ENCODE measurements at regions not wholly inside any gene's neighbourhood (a gene's known extent, or its start where the extent isn't known, plus 50 kb on each side); places are given as distances from the start of the nearest gene placed in this dataset.

DNA sequence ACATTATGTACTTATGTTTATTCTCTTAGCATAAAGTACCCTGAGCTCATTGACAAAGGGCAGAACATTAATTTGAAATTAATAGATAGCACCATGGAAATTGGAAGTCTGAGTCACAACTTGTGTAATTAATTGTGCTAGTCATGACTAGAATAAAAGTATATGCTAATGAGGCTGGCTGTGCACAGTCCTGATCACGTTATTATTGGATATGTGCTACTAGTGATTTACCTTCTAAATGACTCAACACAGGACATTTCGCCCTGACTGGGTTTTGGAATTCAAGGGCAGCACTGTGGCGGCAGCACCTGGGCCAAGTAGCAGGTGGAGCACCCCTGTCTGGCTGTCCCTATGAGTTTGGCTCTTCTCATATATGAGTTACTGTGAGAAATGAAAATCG, 341.8 kb downstream of the ICE1 start:
- H3K36me3 ChIP-seq (ENCODE audit: control insufficient read depth in 2 of 2, extremely low read depth in 1 of 2, insufficient read depth in 2 of 2, low read length in 2 of 2): no peaks in the 10 kb centered on the region
- no peaks in the 10 kb centered on the region for H3K9me3 ChIP-seq (ENCODE audit: control insufficient read depth, low read depth, low read length)
- H3K4me1 ChIP-seq (ENCODE audit: control insufficient read depth, extremely low read depth, insufficient read depth, low read length): no peaks in the 10 kb centered on the region
- no peak overlapping the region for H3K4me3 ChIP-seq (ENCODE audit: control insufficient read depth in 2 of 3, extremely low read depth in 1 of 3, insufficient read depth in 2 of 3, low read depth in 1 of 3, low read length in 3 of 3)
- no peak overlapping the region for H3K27ac ChIP-seq (ENCODE audit: control insufficient read depth, insufficient read depth, low read length)
- H3K27me3 ChIP-seq (ENCODE audit: control insufficient read depth, extremely low read depth, insufficient read depth, low read length): no peaks in the 10 kb centered on the region
- DNase-seq (ENCODE audit: low read depth, low spot score) (no peak), FAIRE-seq (no peak)
- TF ChIP-seq EZH2 (IDR thresholded peaks at IDR 0.05; ENCODE audit: low read length): no peak
- TF ChIP-seq, protein P1, sequence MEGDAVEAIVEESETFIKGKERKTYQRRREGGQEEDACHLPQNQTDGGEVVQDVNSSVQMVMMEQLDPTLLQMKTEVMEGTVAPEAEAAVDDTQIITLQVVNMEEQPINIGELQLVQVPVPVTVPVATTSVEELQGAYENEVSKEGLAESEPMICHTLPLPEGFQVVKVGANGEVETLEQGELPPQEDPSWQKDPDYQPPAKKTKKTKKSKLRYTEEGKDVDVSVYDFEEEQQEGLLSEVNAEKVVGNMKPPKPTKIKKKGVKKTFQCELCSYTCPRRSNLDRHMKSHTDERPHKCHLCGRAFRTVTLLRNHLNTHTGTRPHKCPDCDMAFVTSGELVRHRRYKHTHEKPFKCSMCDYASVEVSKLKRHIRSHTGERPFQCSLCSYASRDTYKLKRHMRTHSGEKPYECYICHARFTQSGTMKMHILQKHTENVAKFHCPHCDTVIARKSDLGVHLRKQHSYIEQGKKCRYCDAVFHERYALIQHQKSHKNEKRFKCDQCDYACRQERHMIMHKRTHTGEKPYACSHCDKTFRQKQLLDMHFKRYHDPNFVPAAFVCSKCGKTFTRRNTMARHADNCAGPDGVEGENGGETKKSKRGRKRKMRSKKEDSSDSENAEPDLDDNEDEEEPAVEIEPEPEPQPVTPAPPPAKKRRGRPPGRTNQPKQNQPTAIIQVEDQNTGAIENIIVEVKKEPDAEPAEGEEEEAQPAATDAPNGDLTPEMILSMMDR (optimal IDR thresholded peaks at IDR 0.05 in 1 of 3, IDR thresholded peaks at IDR 0.05 in 1 of 3, conservative IDR thresholded peaks at IDR 0.05 in 1 of 3; ENCODE audit: extremely low read depth in 1 of 3, insufficient read depth in 2 of 3, low read length in 3 of 3): no peak
- no peak overlapping the region for H2AFZ ChIP-seq (ENCODE audit: control insufficient read depth, low read length)
- H3K4me2 ChIP-seq (ENCODE audit: control insufficient read depth, extremely low read depth, insufficient read depth, low read depth, low read length): no peak overlapping the region
- no peaks in the 10 kb centered on the region for H4K20me1 ChIP-seq (ENCODE audit: control insufficient read depth, extremely low read depth, insufficient read depth, low read length)
- H3K79me2 ChIP-seq (ENCODE audit: control insufficient read depth, insufficient read depth, low read length): no peaks in the 10 kb centered on the region
- H3K9ac ChIP-seq (ENCODE audit: control insufficient read depth, extremely low read depth, insufficient read depth, low read length): no peak overlapping the region
- no peaks in the 10 kb centered on the region for H3K9me1 ChIP-seq (ENCODE audit: control insufficient read depth, extremely low read depth, insufficient read depth, low read length)
- dilution Hi-C loops (cut with MboI; ENCODE audit: extremely low pct_ligation_motif_present, low sequenced_read_pairs): no loop called here

DNA sequence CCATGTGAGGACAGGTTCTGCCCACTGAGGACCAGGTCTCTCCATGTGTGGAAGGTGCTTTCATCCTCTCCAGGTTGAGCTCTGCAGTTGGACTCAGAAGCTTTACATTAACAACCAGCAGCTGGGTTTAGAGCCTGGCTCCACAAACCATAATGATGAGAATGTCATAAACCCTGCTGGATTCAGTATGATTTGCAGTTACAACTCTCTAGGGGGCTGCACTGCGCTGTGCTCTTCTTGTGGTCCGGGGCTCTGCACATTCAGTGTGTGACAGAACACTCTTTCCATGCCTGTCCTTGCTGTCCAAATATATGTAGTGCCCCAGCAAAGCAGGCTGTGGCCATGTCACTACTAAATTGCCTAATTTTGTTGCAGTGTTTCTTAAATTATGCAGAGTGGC, 334.3 kb downstream of the ICE1 start:
- no peak overlapping the region for H3K9ac ChIP-seq (ENCODE audit: control insufficient read depth, extremely low read depth, insufficient read depth, low read length)
- H3K4me2 ChIP-seq (ENCODE audit: control insufficient read depth, extremely low read depth, insufficient read depth, low read depth, low read length): no peak overlapping the region
- no peak overlapping the region for H3K27ac ChIP-seq (ENCODE audit: control insufficient read depth, insufficient read depth, low read length)
- H2AFZ ChIP-seq (ENCODE audit: control insufficient read depth, low read length): no peak overlapping the region
- no peak for FAIRE-seq
- no peaks in the 10 kb centered on the region for H3K9me1 ChIP-seq (ENCODE audit: control insufficient read depth, extremely low read depth, insufficient read depth, low read length)
- dilution Hi-C loops (cut with MboI; ENCODE audit: extremely low pct_ligation_motif_present, low sequenced_read_pairs): no loop called here
- H4K20me1 ChIP-seq (ENCODE audit: control insufficient read depth, extremely low read depth, insufficient read depth, low read length): no peaks in the 10 kb centered on the region
- TF ChIP-seq EZH2 (IDR thresholded peaks at IDR 0.05; ENCODE audit: low read length): no peak
- TF ChIP-seq, protein P1 (optimal IDR thresholded peaks at IDR 0.05 in 1 of 3, IDR thresholded peaks at IDR 0.05 in 1 of 3, conservative IDR thresholded peaks at IDR 0.05 in 1 of 3; ENCODE audit: extremely low read depth in 1 of 3, insufficient read depth in 2 of 3, low read length in 3 of 3): no peak
- H3K9me3 ChIP-seq (ENCODE audit: control insufficient read depth, low read depth, low read length): no peaks in the 10 kb centered on the region
- no peaks in the 10 kb centered on the region for H3K36me3 ChIP-seq (ENCODE audit: control insufficient read depth in 2 of 2, extremely low read depth in 1 of 2, insufficient read depth in 2 of 2, low read length in 2 of 2)
- H3K4me1 ChIP-seq (ENCODE audit: control insufficient read depth, extremely low read depth, insufficient read depth, low read length): no peaks in the 10 kb centered on the region
- no peaks in the 10 kb centered on the region for H3K27me3 ChIP-seq (ENCODE audit: control insufficient read depth, extremely low read depth, insufficient read depth, low read length)
- H3K79me2 ChIP-seq (ENCODE audit: control insufficient read depth, insufficient read depth, low read length): no peaks in the 10 kb centered on the region
- H3K4me3 ChIP-seq (ENCODE audit: control insufficient read depth in 2 of 3, extremely low read depth in 1 of 3, insufficient read depth in 2 of 3, low read depth in 1 of 3, low read length in 3 of 3): no peak overlapping the region
- no peak for DNase-seq (ENCODE audit: low read depth, low spot score)

Measured in keratinocyte (primary cell).